K562 (cell line): ENCODE measurements at regions not wholly inside any gene's neighbourhood (a gene's known extent, or its start where the extent isn't known, plus 50 kb on each side); places are given as distances from the start of the nearest gene placed in this dataset.

Source experiments
- CBX2 ChIP-seq: fragments of 200-600 bp; sonication (generic); IDR thresholded peaks from one replicate; pipeline ENCODE4 v1.6.1; 2012; ENCODE audit warnings: mild to moderate bottlenecking, low read length, inconsistent platforms; ENCODE audit not compliant: insufficient read depth, poor library complexity, severe bottlenecking
- MLX ChIP-seq, 2 experiments: fragments of 450-650 bp in 1 of 2; sonication (generic) in 1 of 2; formaldehyde crosslinking; conservative IDR thresholded peaks; 2 replicates each; pipeline versions ENCODE4 v1.4.0 to v1.8.1; 2020 to 2022; ENCODE audit warnings: mild to moderate bottlenecking in 1 of 2, missing genetic modification reagents in 1 of 2
- TF ChIP-seq, protein P1 (sequence below): sonication (generic); formaldehyde crosslinking; IDR thresholded peaks from 2 replicates; pipeline ENCODE4 v1.4.0; 2020; ENCODE audit warnings: mild to moderate bottlenecking, missing genetic modification reagents

DNA sequence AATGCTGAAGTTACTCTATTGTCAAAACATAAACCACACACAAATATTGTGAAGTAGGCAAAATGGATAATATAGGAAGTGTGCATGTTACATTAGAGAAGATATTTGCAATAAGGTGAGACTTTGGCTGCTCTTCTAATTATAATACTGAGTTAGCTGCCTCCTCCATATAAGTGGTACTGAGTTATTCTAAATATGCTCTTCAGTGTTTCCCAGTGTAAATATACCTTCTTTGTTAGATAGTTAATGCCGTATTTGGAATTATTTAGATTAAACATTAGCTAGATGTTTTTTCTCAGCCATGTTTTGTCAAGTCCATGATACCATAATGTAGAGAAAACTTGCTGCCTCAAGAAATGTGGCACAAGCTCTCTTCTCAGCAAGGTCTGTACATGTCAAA is 186.4 kb downstream of the PTPRC start:
- TF ChIP-seq CBX2 (no peak), MLX (CRISPR knock-in tag; conservative IDR thresholded peaks at IDR 0.05) (no peak)
- TF ChIP-seq, protein P1, sequence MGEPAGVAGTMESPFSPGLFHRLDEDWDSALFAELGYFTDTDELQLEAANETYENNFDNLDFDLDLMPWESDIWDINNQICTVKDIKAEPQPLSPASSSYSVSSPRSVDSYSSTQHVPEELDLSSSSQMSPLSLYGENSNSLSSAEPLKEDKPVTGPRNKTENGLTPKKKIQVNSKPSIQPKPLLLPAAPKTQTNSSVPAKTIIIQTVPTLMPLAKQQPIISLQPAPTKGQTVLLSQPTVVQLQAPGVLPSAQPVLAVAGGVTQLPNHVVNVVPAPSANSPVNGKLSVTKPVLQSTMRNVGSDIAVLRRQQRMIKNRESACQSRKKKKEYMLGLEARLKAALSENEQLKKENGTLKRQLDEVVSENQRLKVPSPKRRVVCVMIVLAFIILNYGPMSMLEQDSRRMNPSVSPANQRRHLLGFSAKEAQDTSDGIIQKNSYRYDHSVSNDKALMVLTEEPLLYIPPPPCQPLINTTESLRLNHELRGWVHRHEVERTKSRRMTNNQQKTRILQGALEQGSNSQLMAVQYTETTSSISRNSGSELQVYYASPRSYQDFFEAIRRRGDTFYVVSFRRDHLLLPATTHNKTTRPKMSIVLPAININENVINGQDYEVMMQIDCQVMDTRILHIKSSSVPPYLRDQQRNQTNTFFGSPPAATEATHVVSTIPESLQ (CRISPR knock-in tag) = no peak
